GM12864 (cell line): ENCODE measurements at regions not wholly inside any gene's neighbourhood (a gene's known extent, or its start where the extent isn't known, plus 50 kb on each side); places are given as distances from the start of the nearest gene placed in this dataset.

Experiments used
- DNase-seq: peaks from one replicate; pipeline ENCODE4 v3.0.0-alpha.2; 2011; ENCODE audit warnings: low read depth
- H3K4me3 ChIP-seq: 2 replicates; pipeline ENCODE4 v1.5.1; 2011; ENCODE audit warnings: mild to moderate bottlenecking, low read depth, low read length, control low read depth
- CTCF ChIP-seq: IDR thresholded peaks from 2 replicates; pipeline ENCODE4 v1.5.1; 2011; ENCODE audit warnings: low read depth, mild to moderate bottlenecking, moderate library complexity, low read length, control low read depth, inconsistent platforms; ENCODE audit errors: missing control alignments

- TF ChIP-seq CTCF = no peak
- H3K4me3 ChIP-seq = no peak overlapping the region
- no peak for DNase-seq
Observed at GRCh38 chr15:57782731-57783130, 76.2 kb downstream of the POLR2M start.

- H3K4me3 ChIP-seq = no peak overlapping the region
- no peak for DNase-seq
- TF ChIP-seq CTCF = no peak
Observed at GRCh38 chr15:57784081-57784511, 77.6 kb downstream of the POLR2M start.

GRCh38 chr15:57785039-57785438, 78.5 kb downstream of the POLR2M start:
- no peak for TF ChIP-seq CTCF
- H3K4me3 ChIP-seq = no peak overlapping the region
- DNase-seq = no peak

- H3K4me3 ChIP-seq = no peak overlapping the region
- TF ChIP-seq CTCF = no peak
- DNase-seq = no peak
Observed at GRCh38 chr15:57785959-57786358, 79.4 kb downstream of the POLR2M start.

GRCh38 chr15:57789225-57789624, 82.7 kb downstream of the POLR2M start:
- TF ChIP-seq CTCF = no peak
- no peak for DNase-seq
- no peak overlapping the region for H3K4me3 ChIP-seq

GRCh38 chr15:57792724-57793449, 86.4 kb downstream of the POLR2M start:
- H3K4me3 ChIP-seq = no peak overlapping the region
- no peak for DNase-seq
- no peak for TF ChIP-seq CTCF

GRCh38 chr15:57795261-57795660, 88.7 kb downstream of the POLR2M start:
- no peak for TF ChIP-seq CTCF
- DNase-seq = no peak
- no peak overlapping the region for H3K4me3 ChIP-seq
